ENCODE measurements at regions not wholly inside any gene's neighbourhood (a gene's known extent, or its start where the extent isn't known, plus 50 kb on each side); places are given as distances from the start of the nearest gene placed in this dataset.
"Not testable (repeated sequence)": the region's sequence is repeated elsewhere in the genome, so short reads cannot be mapped to it uniquely, and the experiment has no call there.

DNA sequence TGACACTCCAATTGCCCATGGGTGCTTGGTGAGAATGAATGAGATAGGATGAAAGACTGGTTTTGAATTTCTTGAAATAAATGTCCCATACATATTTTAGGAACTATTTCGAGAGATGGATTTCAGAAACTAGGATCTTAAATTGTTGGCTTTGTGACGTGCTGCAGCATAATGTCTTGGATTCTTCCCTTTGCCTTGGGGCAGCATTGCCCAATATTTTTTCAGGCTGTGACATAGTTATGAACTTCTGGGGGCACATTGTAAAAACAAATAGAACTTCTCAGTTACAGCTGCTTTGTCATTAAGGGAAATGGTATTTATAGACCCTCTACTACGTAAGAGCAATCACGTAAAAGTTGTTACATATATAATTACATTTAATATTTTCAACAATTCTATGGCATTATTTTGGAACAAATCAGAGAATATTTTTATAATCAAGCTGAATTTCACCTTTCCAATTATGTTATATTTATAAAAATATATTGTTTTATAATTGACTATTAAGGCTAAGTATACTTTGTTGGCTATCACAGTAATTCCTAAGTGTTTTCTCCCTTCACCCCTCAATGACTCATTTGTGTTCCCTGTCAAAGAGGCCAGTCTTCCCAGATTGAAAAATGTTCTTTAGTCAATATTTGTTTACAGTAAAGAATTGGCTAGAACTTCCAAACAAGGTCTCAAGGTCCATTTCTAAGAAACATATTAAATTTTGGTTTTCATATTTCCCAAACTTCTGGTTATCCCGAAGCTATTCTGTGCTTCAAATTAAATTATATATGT, 1388.3 kb upstream of the ACO1 start:
- DNase-seq (ENCODE audit: low read depth): no peak

- DNase-seq (ENCODE audit: low read depth): no peak
Measured at GRCh38 chr9:30996761-30997160, 1387.7 kb upstream of the ACO1 start.

- no peak for DNase-seq (ENCODE audit: low read depth)
Measured at GRCh38 chr9:30997291-30997690, 1387.2 kb upstream of the ACO1 start.

DNA sequence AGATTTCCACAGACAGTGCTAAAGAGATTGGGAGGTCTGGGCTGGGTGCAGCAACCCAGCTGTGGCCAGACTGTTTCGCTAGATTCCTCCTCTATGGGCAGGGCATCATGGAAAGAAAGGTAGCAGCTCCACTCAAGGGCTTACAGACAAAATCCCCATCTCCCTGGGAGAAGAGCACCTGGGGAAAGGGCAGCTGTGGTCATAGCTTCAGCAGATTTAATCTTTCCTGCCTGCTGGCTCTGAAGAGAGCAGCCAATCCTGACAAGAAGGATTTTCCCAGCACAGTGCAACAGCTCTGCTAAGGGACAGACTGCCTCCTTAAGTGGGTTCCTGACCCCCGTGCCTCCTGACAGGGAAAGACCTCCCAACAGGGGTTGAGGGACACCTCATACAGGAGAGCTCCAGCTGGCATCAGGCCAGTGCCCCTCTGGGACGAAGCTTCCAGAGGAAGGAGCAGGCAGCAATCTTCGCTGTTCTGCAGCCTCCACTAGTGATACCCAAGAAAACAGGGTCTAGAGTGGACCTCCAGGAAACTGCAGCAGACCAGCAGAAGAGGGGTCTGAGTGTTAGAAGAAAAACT, 1379.3 kb upstream of the ACO1 start:
- no peak for DNase-seq (ENCODE audit: low read depth)

GRCh38 chr9:31013371-31013770, 1371.1 kb upstream of the ACO1 start:
- DNase-seq (ENCODE audit: low read depth): no peak

DNA sequence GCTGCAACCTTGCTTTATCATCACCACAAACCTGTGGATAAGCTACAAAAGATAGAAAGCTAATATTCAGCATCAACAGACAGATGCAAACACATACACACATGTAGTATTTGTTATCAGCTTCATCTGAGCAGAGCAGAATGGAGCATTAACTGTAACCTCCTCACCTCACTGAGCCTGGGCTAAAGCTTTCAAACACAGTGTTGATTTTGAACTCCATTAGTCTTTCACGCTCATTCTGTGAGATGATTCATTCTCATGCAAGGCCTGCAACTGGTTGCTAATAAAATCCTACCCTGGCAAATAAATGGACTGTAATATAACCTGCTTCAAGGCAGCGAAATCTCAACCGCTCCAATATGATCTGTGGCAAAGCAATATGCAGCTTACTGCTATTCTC, 1360.6 kb upstream of the ACO1 start:
- no peak for DNase-seq (ENCODE audit: low read depth)

DNA sequence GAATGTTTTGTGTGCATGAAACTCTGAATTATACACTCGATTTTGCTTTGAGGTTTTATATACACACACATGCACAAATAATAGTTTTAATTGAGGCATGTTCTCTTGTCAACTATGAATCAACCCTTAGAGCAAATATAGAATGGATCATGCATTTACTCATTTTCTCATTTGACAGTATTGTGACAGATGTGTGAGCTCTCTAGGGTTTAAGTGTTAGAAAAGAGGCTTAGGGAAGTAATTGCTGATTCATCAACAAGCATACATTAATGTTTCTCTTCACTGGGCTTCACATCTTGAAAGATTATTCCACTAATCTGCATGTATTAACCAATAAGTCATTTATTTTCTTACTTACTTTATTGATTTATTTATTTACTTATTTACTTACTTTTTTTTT, 1356.8 kb upstream of the ACO1 start:
- DNase-seq (ENCODE audit: low read depth): no peak

DNA sequence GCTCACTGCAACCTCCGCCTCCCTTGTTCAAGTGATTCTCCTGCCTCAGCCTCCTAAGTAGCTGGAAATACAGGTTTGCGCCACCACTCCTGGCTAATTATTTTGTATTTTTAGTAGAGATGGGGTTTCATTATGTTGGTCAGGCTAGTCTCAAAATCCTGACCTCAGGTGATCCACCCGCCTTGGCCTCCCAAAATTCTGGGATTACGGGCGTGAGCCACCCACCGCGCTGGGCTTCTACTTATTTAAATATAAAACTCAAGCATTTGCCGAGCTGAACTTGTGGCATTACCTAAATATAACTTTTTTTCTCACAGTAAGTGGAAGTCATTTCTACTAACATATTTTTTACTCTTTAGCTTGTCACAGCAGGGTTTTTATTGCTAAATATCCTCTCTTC, 1356.3 kb upstream of the ACO1 start:
- DNase-seq (ENCODE audit: low read depth): no peak

DNA sequence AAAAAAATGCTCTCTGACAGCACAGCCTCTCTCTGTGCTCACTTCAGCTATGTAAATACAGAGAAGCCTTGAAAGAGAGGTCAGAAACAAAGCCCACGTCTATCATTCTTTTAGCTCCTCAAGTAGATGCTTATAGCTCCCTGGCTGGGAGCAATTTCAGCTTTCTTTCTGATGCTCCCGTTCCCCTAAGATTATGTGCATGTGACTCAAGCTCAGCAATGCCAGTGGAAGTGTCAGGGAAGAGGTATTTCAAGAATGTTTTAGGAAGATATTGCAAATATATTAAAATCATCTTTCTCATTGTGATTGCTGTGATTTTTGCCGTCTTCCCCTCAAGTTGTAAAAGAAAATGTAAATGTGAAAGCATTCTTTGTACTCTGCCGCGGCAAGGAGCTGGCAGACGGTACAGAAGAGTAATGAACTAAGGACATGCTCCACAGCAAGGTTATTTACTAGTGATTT, 1353.7 kb upstream of the ACO1 start:
- DNase-seq (ENCODE audit: low read depth): no peak

DNA sequence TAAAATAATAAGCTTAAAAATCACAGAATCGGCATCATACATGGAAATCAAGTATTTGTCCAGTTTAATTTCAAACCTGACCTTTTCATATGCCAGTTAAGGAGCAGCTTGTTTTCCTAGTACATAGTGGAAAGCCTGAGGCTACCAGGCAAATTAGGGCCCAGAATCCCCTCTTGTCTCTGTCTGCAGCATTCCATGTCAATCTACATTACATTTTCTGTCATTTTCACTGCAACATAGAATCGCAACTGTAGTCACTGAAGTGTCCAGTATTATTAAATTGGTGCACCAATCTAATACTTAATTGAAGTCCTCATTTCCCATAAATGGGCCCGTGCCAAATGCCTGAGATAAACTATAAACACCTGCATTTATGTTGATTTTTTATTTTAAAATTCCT, 1352.2 kb upstream of the ACO1 start:
- DNase-seq (ENCODE audit: low read depth): no peak

DNA sequence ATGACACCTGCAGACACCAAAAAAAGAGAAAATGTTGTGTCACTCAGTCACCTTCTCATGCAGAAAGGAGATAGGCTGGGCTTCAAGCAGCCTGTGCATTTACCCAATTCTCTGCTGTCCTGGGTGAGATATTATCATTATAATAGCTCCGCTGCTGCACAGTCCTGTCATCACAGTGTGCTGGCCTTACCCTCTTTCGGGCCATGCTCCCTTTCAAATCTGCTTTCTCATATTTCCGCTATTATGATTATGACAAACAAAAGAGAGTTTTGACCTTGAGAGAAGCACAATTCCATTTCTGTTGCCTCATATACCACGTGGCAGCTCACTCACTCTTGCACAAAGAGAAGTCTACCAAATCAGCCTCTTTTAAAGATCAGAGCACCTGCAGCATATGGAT, 1350.1 kb upstream of the ACO1 start:
- no peak for DNase-seq (ENCODE audit: low read depth)

GRCh38 chr9:31040564-31040963, 1343.9 kb upstream of the ACO1 start:
- DNase-seq (ENCODE audit: low read depth): no peak

GRCh38 chr9:31045810-31046209, 1338.6 kb upstream of the ACO1 start:
- DNase-seq (ENCODE audit: low read depth): no peak

DNA sequence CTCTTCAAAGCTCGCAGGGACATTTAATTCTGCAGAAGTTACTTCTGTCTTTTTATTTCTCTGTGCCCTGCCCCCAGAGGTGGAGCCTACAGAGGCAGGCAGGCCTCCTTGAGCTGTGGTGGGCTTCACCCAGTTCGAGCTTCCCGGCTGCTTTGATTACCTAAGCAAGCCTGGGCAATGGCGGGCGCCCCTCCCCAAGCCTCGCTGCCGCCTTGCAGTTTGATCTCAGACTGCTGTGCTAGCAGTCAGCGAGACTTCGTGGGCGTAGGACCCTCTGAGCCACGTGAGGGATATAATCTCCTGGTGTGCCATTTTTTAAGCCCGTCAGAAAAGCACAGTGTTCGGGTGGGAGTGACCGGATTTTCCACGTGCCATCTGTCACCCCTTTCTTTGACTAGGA, 1322.9 kb upstream of the ACO1 start:
- not testable (repeated sequence) for DNase-seq (ENCODE audit: low read depth)

GRCh38 chr9:31065691-31066090, 1318.8 kb upstream of the ACO1 start:
- no peak for DNase-seq (ENCODE audit: low read depth)

DNA sequence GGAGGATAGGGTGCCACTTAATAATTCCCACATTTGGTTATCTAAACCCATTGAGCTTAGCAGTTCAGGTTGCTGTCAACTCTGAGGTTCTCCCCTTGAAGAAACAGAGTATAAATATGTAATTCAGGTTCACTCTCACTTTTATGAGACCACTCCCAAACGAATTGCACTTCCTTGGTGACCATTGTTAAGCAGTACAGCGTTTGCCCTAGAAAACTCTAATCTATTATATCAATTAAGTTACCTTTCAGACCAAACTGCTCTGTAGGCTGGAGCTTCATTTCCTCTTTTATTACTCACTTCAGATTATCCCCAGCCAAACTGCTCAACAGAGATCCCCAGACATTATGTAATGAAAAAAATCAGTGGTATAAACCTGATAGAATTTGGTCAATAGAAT, 1317.0 kb upstream of the ACO1 start:
- no peak for DNase-seq (ENCODE audit: low read depth)

DNA sequence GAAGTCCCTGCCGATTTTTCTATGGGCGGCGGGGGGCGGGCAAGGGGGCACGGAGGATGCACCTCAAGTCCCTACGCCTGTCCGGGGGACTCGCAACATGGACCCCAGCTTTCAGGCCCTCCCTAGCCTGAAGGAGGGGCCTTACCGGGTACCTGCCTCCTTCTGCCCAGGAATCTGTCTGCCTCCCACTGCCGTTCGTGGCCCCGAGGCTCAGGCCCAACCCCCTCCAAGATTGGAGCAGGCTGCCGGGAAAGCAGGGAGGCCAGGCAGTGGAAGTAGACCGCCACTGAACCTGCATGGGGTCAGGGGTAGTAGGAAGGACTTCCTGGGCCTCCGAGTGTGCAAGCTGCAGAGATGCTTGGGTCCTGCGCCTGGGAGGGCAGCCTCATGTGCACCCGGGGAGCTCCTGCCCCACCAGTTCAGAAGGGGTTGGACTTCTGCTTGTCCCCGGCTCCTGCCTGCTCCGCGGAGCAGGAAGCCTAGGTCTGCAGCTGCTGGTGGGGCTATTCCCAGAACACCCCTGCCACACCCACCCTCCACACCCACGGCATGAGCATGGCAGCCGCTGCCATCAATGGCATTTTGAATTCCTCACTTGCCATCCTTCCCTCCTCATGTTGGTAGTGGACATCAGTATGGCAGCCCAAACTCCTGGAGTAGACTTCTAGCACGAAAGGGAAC, 1312.7 kb upstream of the ACO1 start:
- no peak for DNase-seq (ENCODE audit: low read depth)

DNA sequence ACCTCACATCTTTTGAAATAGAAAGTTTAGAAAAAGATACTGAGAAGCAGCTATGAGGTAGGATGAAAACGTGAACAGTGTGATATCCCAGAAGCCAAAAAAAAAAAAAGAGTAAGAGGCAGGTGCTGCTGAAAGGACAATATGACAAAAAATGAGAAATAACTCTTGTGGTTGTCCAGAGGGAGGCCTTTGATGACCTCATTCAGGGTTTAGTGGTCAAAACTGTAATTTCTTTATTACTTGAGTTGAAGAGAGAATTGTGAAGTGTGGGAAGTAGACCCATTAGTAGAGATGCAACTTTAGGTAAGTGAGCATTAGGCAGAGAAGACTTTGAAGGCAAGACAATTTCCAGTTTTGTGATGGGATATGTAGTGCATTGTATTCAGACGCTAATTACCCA, 1306.3 kb upstream of the ACO1 start:
- no peak for DNase-seq (ENCODE audit: low read depth)

- DNase-seq (ENCODE audit: low read depth): no peak
Measured at GRCh38 chr9:31084350-31084749, 1300.1 kb upstream of the ACO1 start.

GRCh38 chr9:31089549-31090221, 1294.8 kb upstream of the ACO1 start:
- DNase-seq (ENCODE audit: low read depth): no peak

GRCh38 chr9:31100311-31100710, 1284.1 kb upstream of the ACO1 start:
- no peak for DNase-seq (ENCODE audit: low read depth)

- DNase-seq (ENCODE audit: low read depth): no peak
Measured at GRCh38 chr9:31103836-31104235, 1280.6 kb upstream of the ACO1 start.

- DNase-seq (ENCODE audit: low read depth): no peak
Measured at GRCh38 chr9:31104249-31104648, 1280.2 kb upstream of the ACO1 start.
